OCI-LY7 (cell line): ENCODE measurements at regions not wholly inside any gene's neighbourhood (a gene's known extent, or its start where the extent isn't known, plus 50 kb on each side); places are given as distances from the start of the nearest gene placed in this dataset.

ENCODE experiments used
- BruUV-seq: library from RNA; stranded (reverse); fragments of 400-500 nt; replicated peaks from 2 replicates; lab custom pipeline; 2021; lab: Mats Ljungman, UMichigan
- CTCF ChIA-PET: fragments of 300-600 bp; sonication (Branson Sonifier 250); formaldehyde crosslinking; loops from one replicate; lab custom pipeline; 2022; ENCODE audit warnings: antibody characterized with exemption; ENCODE audit not compliant: unreplicated experiment; lab: Charles Lee
- POLR2A ChIA-PET: fragments of 300-600 bp; sonication (Branson Sonifier 250); formaldehyde crosslinking; loops from one replicate; lab custom pipeline; 2022; ENCODE audit warnings: antibody characterized with exemption; lab: Charles Lee
- DNase-seq: peaks from one replicate; pipeline ENCODE4 v3.0.0-alpha.2; 2015; ENCODE audit warnings: low spot score
- H2AFZ ChIP-seq: fragments of 200-600 bp; sonication (generic), shearing (Covaris generic); 2 replicates; pipeline ENCODE4 v1.6.1; 2014; ENCODE audit warnings: mild to moderate bottlenecking, antibody characterized with exemption, low read length, moderate library complexity
- H3K27ac ChIP-seq: fragments of 200-600 bp; sonication (generic); 2 replicates; pipeline ENCODE4 v1.5.1; 2014; ENCODE audit warnings: mixed run types, low read depth, mild to moderate bottlenecking, moderate library complexity, low read length, inconsistent platforms; ENCODE audit not compliant: poor library complexity, severe bottlenecking
- H3K36me3 ChIP-seq: fragments of 200-600 bp; sonication (generic); 2 replicates; pipeline ENCODE4 v1.6.1; 2014; ENCODE audit warnings: mild to moderate bottlenecking, antibody characterized with exemption, low read length, moderate library complexity, mixed read lengths; ENCODE audit not compliant: insufficient read depth
- H3K4me1 ChIP-seq: fragments of 200-600 bp; sonication (generic); 2 replicates; pipeline ENCODE4 v1.5.1; 2014; ENCODE audit warnings: mild to moderate bottlenecking, low read length; ENCODE audit not compliant: insufficient read depth, poor library complexity, severe bottlenecking
- H3K4me2 ChIP-seq: fragments of 200-600 bp; sonication (generic); 2 replicates; pipeline ENCODE4 v1.6.1; 2014; ENCODE audit warnings: mild to moderate bottlenecking, low read length
- H3K4me3 ChIP-seq: fragments of 200-600 bp; sonication (generic); 2 replicates; pipeline ENCODE4 v1.5.1; 2014; ENCODE audit warnings: mild to moderate bottlenecking, low read depth, low read length; ENCODE audit not compliant: poor library complexity, severe bottlenecking
- H3K79me2 ChIP-seq: fragments of 200-600 bp; sonication (generic); 2 replicates; pipeline ENCODE4 v1.6.1; 2016; ENCODE audit warnings: low read depth, mild to moderate bottlenecking, low read length, moderate library complexity, mixed read lengths; ENCODE audit not compliant: insufficient read depth
- H3K9me2 ChIP-seq: fragments of 200-600 bp; sonication (generic); 2 replicates; pipeline ENCODE4 v1.6.1; 2016; ENCODE audit warnings: mild to moderate bottlenecking, low read length, mixed read lengths; ENCODE audit not compliant: insufficient read depth
- H3K9me3 ChIP-seq: fragments of 200-600 bp; sonication (generic); 2 replicates; pipeline ENCODE4 v1.6.1; 2014; ENCODE audit warnings: mild to moderate bottlenecking, mixed run types, low read length, mixed read lengths
- H4K20me1 ChIP-seq: fragments of 200-600 bp; sonication (generic); 2 replicates; pipeline ENCODE4 v1.6.1; 2014; ENCODE audit warnings: mild to moderate bottlenecking, antibody characterized with exemption, low read length, moderate library complexity, mixed read lengths; ENCODE audit not compliant: insufficient read depth
- CTCF ChIP-seq: fragments of 200-600 bp; sonication (generic); conservative IDR thresholded peaks from 2 replicates; pipeline ENCODE4 v1.5.1; 2014; ENCODE audit warnings: mild to moderate bottlenecking, antibody characterized with exemption, low read length, moderate library complexity, mixed read lengths
- EZH2phosphoT487 ChIP-seq: fragments of 200-600 bp; sonication (generic); IDR thresholded peaks from 2 replicates; pipeline ENCODE4 v1.6.1; 2018; ENCODE audit warnings: low read depth, borderline replicate concordance, mild to moderate bottlenecking, mixed run types, antibody characterized with exemption, low read length, moderate library complexity, mixed read lengths
- intact Hi-C: fragments of 100-400 bp; cut with micrococcal nuclease; formaldehyde crosslinking; loops from one replicate; pipeline ENCODE4 v1.10.0; 2022; ENCODE audit not compliant: unreplicated experiment

- CTCF ChIA-PET = no interaction called here
- Histone ChIP-seq H2AFZ (no peak overlapping the region), H3K4me3 (no peak overlapping the region), H3K9me3 (no peaks in the 10 kb centered on the region), H4K20me1 (no peaks in the 10 kb centered on the region), H3K27ac (no peak overlapping the region), H3K36me3 (no peaks in the 10 kb centered on the region), H3K9me2 (no peaks in the 10 kb centered on the region), H3K79me2 (no peaks in the 10 kb centered on the region), H3K4me2 (no peak overlapping the region), H3K4me1 (no peaks in the 10 kb centered on the region)
- no peak for DNase-seq
- no TSS peak for BruUV-seq
- intact Hi-C loops = no loop called here
- POLR2A ChIA-PET = no interaction called here
- no peak for TF ChIP-seq CTCF
- no peak for TF ChIP-seq EZH2phosphoT487
These were observed 101.3 kb upstream of the LRRC3B start for GRCh38 chr3:26521261-26521660.

- H3K9me2 ChIP-seq = no peaks in the 10 kb centered on the region
- H3K36me3 ChIP-seq = no peaks in the 10 kb centered on the region
- H3K4me3 ChIP-seq = no peak overlapping the region
- no peak overlapping the region for H3K27ac ChIP-seq
- intact Hi-C loops = no loop called here
- POLR2A ChIA-PET = no interaction called here
- H4K20me1 ChIP-seq = no peaks in the 10 kb centered on the region
- no peak for DNase-seq
- no peaks in the 10 kb centered on the region for H3K9me3 ChIP-seq
- H3K4me1 ChIP-seq = no peaks in the 10 kb centered on the region
- CTCF ChIA-PET = no interaction called here
- no peaks in the 10 kb centered on the region for H3K79me2 ChIP-seq
- H3K4me2 ChIP-seq = no peak overlapping the region
- H2AFZ ChIP-seq = no peak overlapping the region
- TF ChIP-seq CTCF = no peak
- TF ChIP-seq EZH2phosphoT487 = no peak
- no TSS peak for BruUV-seq
These were observed 99.7 kb upstream of the LRRC3B start for GRCh38 chr3:26522919-26523318.

- Histone ChIP-seq H3K4me1 (no peaks in the 10 kb centered on the region), H3K36me3 (no peaks in the 10 kb centered on the region), H3K4me3 (no peak overlapping the region), H3K4me2 (no peak overlapping the region), H3K27ac (no peak overlapping the region), H3K9me2 (no peaks in the 10 kb centered on the region), H2AFZ (no peak overlapping the region), H3K79me2 (no peaks in the 10 kb centered on the region), H4K20me1 (no peaks in the 10 kb centered on the region), H3K9me3 (no peaks in the 10 kb centered on the region)
- intact Hi-C loops = no loop called here
- CTCF ChIA-PET = no interaction called here
- POLR2A ChIA-PET = no interaction called here
- no peak for DNase-seq
- BruUV-seq = no TSS peak
- TF ChIP-seq EZH2phosphoT487 = no peak
- no peak for TF ChIP-seq CTCF
These were observed 97.6 kb upstream of the LRRC3B start for GRCh38 chr3:26525013-26525412.
